Nephron progenitor cell (in vitro differentiated cells): ENCODE measurements at regions not wholly inside any gene's neighbourhood (a gene's known extent, or its start where the extent isn't known, plus 50 kb on each side); places are given as distances from the start of the nearest gene placed in this dataset.
A peak's percentile ranks its signal among the peaks of the same experiment; 100 is the strongest.

Source experiments
- DNase-seq: peaks from one replicate; pipeline ENCODE4 v3.0.0; 2021
- H3K27ac Mint-ChIP-seq: 2 replicates; pipeline ENCODE4 v1.8.0; 2021; ENCODE audit warnings: mild to moderate bottlenecking, moderate library complexity, mixed read lengths
- H3K27me3 Mint-ChIP-seq: 2 replicates; pipeline ENCODE4 v1.8.0; 2021; ENCODE audit warnings: mild to moderate bottlenecking, low read depth, mixed read lengths; ENCODE audit not compliant: poor library complexity
- H3K36me3 Mint-ChIP-seq: 2 replicates; pipeline ENCODE4 v1.8.0; 2021; ENCODE audit warnings: low read depth, mixed read lengths
- H3K4me1 Mint-ChIP-seq: 2 replicates; pipeline ENCODE4 v1.8.0; 2021; ENCODE audit warnings: mixed read lengths
- H3K4me3 Mint-ChIP-seq: 2 replicates; pipeline ENCODE4 v1.8.0; 2021; ENCODE audit warnings: mild to moderate bottlenecking, moderate library complexity, mixed read lengths
- H3K9me3 Mint-ChIP-seq: 2 replicates; pipeline ENCODE4 v1.8.0; 2021; ENCODE audit warnings: mild to moderate bottlenecking, moderate library complexity, mixed read lengths
- CTCF ChIP-seq: fragments of 200-600 bp; sonication (generic); IDR thresholded peaks from 2 replicates; pipeline ENCODE4 v1.5.0; 2021; ENCODE audit warnings: antibody characterized with exemption

GRCh38 chr20:22339946-22340345 is 244.4 kb downstream of the FOXA2 start:
- H3K4me3 Mint-ChIP-seq = no peak overlapping the region
- peaks cover 38% of the 10 kb centered on the region for H3K27me3 Mint-ChIP-seq
- no peak for TF ChIP-seq CTCF
- no peak overlapping the region for H3K27ac Mint-ChIP-seq
- DNase-seq = no peak
- no peaks in the 10 kb centered on the region for H3K36me3 Mint-ChIP-seq
- no peaks in the 10 kb centered on the region for H3K9me3 Mint-ChIP-seq
- H3K4me1 Mint-ChIP-seq = peaks cover 7% of the 10 kb centered on the region

- H3K27me3 Mint-ChIP-seq = peaks cover 39% of the 10 kb centered on the region
- H3K9me3 Mint-ChIP-seq = no peaks in the 10 kb centered on the region
- H3K27ac Mint-ChIP-seq = no peak overlapping the region
- peak; percentile 66 for DNase-seq
- peak; percentile 87 for TF ChIP-seq CTCF
- H3K4me3 Mint-ChIP-seq = no peak overlapping the region
- no peaks in the 10 kb centered on the region for H3K36me3 Mint-ChIP-seq
- peaks cover 7% of the 10 kb centered on the region for H3K4me1 Mint-ChIP-seq
These were observed 245.1 kb downstream of the FOXA2 start for GRCh38 chr20:22339091-22339881.

GRCh38 chr20:22338140-22338708 is 246.1 kb downstream of the FOXA2 start:
- Mint-ChIP-seq H3K4me1 (peaks cover 7% of the 10 kb centered on the region), H3K36me3 (no peaks in the 10 kb centered on the region), H3K9me3 (no peaks in the 10 kb centered on the region), H3K27ac (no peak overlapping the region), H3K4me3 (no peak overlapping the region), H3K27me3 (peaks cover 48% of the 10 kb centered on the region)
- TF ChIP-seq CTCF = no peak
- no peak for DNase-seq

- Mint-ChIP-seq H3K4me1 (peaks cover 7% of the 10 kb centered on the region), H3K36me3 (no peaks in the 10 kb centered on the region), H3K27me3 (peaks cover 57% of the 10 kb centered on the region), H3K9me3 (no peaks in the 10 kb centered on the region), H3K4me3 (no peak overlapping the region), H3K27ac (no peak overlapping the region)
- TF ChIP-seq CTCF = no peak
- no peak for DNase-seq
These were observed 249.2 kb downstream of the FOXA2 start for GRCh38 chr20:22335210-22335609.

- Mint-ChIP-seq H3K27me3 (peaks cover 53% of the 10 kb centered on the region), H3K4me1 (peaks cover 1% of the 10 kb centered on the region), H3K9me3 (no peaks in the 10 kb centered on the region), H3K4me3 (no peak overlapping the region), H3K36me3 (no peaks in the 10 kb centered on the region), H3K27ac (no peak overlapping the region)
- peak; percentile 77 for DNase-seq
- peak; percentile 75 for TF ChIP-seq CTCF
These were observed 250.4 kb downstream of the FOXA2 start for GRCh38 chr20:22333885-22334545.
